Tibial artery (tissue), 4 donors: ENCODE measurements at regions not wholly inside any gene's neighbourhood (a gene's known extent, or its start where the extent isn't known, plus 50 kb on each side); places are given as distances from the start of the nearest gene placed in this dataset.

ENCODE experiments used
- DNase-seq, 2 donors: peaks; one replicate each; pipeline ENCODE4 v3.0.0-alpha.2; 2019
- H3K27ac ChIP-seq, 2 donors: fragments of 200-600 bp; sonication (generic) in 1 of 2; 1 replicate in 1 of 2; 2 replicates in 1 of 2; pipeline ENCODE4 v1.5.1; 2018 to 2019; ENCODE audit warnings: mild to moderate bottlenecking in 1 of 2
- H3K27me3 ChIP-seq, 2 donors: fragments of 200-600 bp; sonication (generic) in 1 of 2; one replicate each; pipeline versions ENCODE4 v1.5.1 to v1.6.0; 2016 to 2019
- H3K36me3 ChIP-seq, 3 donors: fragments of 200-600 bp; sonication (generic) in 2 of 3; one replicate each; pipeline ENCODE4 v1.5.1; 2016 to 2019; ENCODE audit warnings: mild to moderate bottlenecking in 2 of 3
- H3K4me1 ChIP-seq, 4 donors: fragments of 200-600 bp; sonication (generic) in 2 of 4; 1 replicate in 3 of 4; 2 replicates in 1 of 4; pipeline ENCODE4 v1.5.1; 2016 to 2019
- H3K4me3 ChIP-seq, 2 donors: fragments of 200-600 bp; sonication (generic) in 1 of 2; 1 replicate in 1 of 2; 2 replicates in 1 of 2; pipeline ENCODE4 v1.5.1; 2018 to 2019; ENCODE audit warnings: mild to moderate bottlenecking in 2 of 2
- H3K9me3 ChIP-seq, 3 donors: fragments of 200-600 bp; sonication (generic) in 1 of 3; one replicate each; pipeline ENCODE4 v1.5.1; 2016 to 2019
- intact Hi-C: fragments of 100-400 bp; cut with DNase I; formaldehyde crosslinking; loops from one replicate; pipeline ENCODE4 v1.15.0; 2023; ENCODE audit warnings: low total_unique reads
- TF ChIP-seq, protein P1 (sequence below), 2 experiments: fragments of 200-600 bp in 1 of 2; fragments of 450-650 bp in 1 of 2; IDR thresholded peaks; one replicate each; pipeline ENCODE4 v1.5.1; 2017 to 2019; ENCODE audit warnings: antibody characterized with exemption in 2 of 2, mild to moderate bottlenecking in 1 of 2, moderate library complexity in 1 of 2

DNA sequence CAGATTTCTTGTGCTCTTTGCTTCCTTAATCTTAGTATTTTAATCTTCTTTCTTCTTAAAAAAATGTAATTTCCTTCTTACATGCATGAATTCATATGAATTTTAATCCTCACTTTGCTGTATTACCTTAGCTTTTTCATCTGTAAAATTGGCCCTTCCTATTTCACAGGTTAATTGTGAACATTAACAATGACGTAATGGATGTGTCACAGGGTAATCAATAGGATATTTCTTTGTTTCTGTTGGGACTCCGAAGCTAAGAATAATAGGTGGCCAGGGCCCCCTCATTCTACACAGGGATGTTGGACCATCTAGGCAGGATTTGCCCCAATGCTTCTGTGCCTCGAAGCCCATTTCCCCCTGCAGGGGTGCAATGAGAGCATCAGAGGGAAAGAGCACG lies 187.4 kb upstream of the NFIB start:
- intact Hi-C loops = no loop called here
- Histone ChIP-seq H3K27ac (no peak overlapping the region), H3K4me1 (no peaks in the 10 kb centered on the region), H3K9me3 (no peaks in the 10 kb centered on the region), H3K4me3 (no peak overlapping the region), H3K27me3 (peaks cover 0 to 7% of the 10 kb centered on the region in 2 donors), H3K36me3 (no peaks in the 10 kb centered on the region)
- TF ChIP-seq, protein P1, sequence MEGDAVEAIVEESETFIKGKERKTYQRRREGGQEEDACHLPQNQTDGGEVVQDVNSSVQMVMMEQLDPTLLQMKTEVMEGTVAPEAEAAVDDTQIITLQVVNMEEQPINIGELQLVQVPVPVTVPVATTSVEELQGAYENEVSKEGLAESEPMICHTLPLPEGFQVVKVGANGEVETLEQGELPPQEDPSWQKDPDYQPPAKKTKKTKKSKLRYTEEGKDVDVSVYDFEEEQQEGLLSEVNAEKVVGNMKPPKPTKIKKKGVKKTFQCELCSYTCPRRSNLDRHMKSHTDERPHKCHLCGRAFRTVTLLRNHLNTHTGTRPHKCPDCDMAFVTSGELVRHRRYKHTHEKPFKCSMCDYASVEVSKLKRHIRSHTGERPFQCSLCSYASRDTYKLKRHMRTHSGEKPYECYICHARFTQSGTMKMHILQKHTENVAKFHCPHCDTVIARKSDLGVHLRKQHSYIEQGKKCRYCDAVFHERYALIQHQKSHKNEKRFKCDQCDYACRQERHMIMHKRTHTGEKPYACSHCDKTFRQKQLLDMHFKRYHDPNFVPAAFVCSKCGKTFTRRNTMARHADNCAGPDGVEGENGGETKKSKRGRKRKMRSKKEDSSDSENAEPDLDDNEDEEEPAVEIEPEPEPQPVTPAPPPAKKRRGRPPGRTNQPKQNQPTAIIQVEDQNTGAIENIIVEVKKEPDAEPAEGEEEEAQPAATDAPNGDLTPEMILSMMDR (IDR thresholded peaks at IDR 0.05) = no peak
- DNase-seq = no peak

DNA sequence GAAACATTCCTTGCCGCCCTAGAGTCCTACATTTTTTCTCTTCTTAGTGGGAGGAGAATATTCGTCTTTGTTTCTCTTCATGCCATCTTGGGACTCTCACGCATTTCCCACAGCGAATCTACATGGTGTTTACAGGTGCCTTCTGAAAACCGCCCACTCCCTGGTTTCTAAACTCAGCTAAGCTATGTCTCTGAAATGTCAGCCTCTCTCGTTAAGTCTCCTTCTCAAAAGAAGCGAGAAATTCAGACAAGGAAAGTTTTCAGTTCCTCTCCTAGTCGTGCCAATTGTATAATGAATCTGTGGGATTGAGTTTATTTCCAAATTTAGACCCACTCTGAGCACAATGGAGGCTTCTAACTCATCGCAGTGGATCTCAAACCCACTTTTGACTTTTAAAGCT lies 186.8 kb upstream of the NFIB start:
- Histone ChIP-seq H3K4me1 (no peaks in the 10 kb centered on the region), H3K9me3 (no peaks in the 10 kb centered on the region), H3K4me3 (no peak overlapping the region), H3K27ac (no peak overlapping the region), H3K36me3 (no peaks in the 10 kb centered on the region), H3K27me3 (peaks cover 0 to 7% of the 10 kb centered on the region in 2 donors)
- DNase-seq = no peak
- intact Hi-C loops = no loop called here
- TF ChIP-seq, protein P1 (IDR thresholded peaks at IDR 0.05) = no peak

DNA sequence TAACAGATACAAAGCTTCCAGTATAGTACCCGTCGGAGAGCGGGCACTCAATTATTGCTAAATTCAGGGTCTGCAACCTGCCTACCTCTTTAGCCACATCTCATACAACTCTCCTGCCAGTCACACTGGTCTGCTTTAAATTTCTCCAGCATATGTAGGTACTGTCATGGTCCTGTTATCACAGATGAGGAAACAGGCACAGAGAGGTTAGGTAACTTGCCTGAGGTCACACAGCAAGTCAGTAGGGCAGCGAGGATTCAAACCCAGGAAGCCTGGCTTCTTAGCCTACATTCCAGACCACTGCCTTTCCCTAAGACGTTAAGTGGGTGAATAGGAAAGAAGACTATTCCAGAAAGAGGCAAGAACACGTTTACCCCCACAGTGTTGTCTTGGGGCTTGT lies 186.0 kb upstream of the NFIB start:
- intact Hi-C loops = no loop called here
- H3K27ac ChIP-seq = no peak overlapping the region
- no peaks in the 10 kb centered on the region for H3K9me3 ChIP-seq
- no peak overlapping the region for H3K4me3 ChIP-seq
- H3K27me3 ChIP-seq = no peaks in the 10 kb centered on the region
- no peak for DNase-seq
- H3K4me1 ChIP-seq = no peaks in the 10 kb centered on the region
- TF ChIP-seq, protein P1 (IDR thresholded peaks at IDR 0.05) = no peak
- H3K36me3 ChIP-seq = no peaks in the 10 kb centered on the region

DNA sequence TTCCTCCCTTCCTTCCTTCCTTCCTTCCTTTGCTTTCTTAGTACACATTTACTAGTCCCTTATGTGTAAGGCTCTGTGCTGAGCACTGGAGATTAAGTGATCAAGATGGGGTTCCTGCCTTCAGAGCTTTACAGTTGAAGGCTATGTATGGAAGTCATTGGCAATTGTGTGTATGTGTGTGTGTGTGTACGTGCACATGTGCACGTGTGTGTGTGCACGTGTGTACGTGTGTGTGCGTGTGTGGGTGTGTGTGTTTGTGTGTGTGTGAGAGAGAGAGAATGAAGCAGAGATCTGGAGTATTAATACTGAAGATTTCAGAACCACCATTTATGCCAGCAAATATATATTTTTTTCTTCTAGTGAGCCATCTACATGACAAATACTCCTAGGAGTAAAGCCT lies 184.9 kb upstream of the NFIB start:
- TF ChIP-seq, protein P1 (IDR thresholded peaks at IDR 0.05) = no peak
- no peaks in the 10 kb centered on the region for H3K27me3 ChIP-seq
- no peak overlapping the region for H3K27ac ChIP-seq
- no peaks in the 10 kb centered on the region for H3K36me3 ChIP-seq
- intact Hi-C loops = no loop called here
- H3K4me3 ChIP-seq = no peak overlapping the region
- DNase-seq = no peak
- no peaks in the 10 kb centered on the region for H3K9me3 ChIP-seq
- no peaks in the 10 kb centered on the region for H3K4me1 ChIP-seq

DNA sequence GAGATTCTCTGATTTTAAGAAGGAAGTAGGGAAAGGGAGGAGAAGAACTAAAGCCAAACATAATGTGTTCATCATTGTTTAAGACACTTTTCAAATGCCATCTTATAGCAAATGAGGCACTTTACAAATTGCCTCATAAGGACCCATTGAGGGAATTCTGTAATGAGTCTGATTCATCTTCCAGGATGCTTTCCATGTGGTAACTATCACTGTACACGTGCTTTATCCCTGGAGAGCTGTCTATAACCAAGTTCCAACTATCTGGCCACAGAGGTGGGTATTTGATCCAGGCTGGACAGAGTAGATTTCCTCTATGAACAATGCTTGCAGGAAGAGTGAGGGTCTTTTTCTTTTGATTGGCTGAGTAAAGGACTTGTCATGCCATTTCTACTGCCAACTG lies 183.5 kb upstream of the NFIB start:
- intact Hi-C loops = no loop called here
- H3K36me3 ChIP-seq = no peaks in the 10 kb centered on the region
- H3K4me3 ChIP-seq = no peak overlapping the region
- no peak for DNase-seq
- H3K9me3 ChIP-seq = no peaks in the 10 kb centered on the region
- no peak overlapping the region for H3K27ac ChIP-seq
- TF ChIP-seq, protein P1 (IDR thresholded peaks at IDR 0.05) = no peak
- no peaks in the 10 kb centered on the region for H3K27me3 ChIP-seq
- no peaks in the 10 kb centered on the region for H3K4me1 ChIP-seq
